Dedifferentiated amniotic fluid mesenchymal stem cell (primary cell): ENCODE measurements at regions not wholly inside any gene's neighbourhood (a gene's known extent, or its start where the extent isn't known, plus 50 kb on each side); places are given as distances from the start of the nearest gene placed in this dataset.

Source experiments
- DNase-seq: peaks from one replicate; pipeline ENCODE4 v3.0.0-alpha.2; 2016; ENCODE audit errors: extremely low spot score

DNA sequence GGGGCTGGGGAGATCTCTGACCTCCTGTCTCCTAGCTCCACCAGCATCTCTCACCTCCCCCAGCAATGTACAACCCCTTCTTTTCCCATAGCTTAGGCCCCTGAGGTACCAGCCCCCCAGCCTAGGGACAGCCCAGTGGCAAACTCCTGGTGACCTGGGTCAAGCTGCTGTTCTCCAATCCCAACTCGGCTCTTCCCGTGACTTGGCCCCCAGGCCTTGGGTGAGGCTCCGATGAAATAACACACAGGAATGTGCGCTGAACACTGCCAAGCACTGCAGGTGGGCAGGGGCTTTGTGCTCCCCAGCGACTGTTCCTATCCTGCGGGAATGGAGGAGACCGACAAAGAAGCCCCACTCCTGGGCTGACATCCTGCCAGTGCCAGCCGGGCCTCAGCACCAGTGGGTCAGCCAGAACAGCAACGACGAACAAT, 63.7 kb upstream of the AMZ2 start:
- no peak for DNase-seq

DNA sequence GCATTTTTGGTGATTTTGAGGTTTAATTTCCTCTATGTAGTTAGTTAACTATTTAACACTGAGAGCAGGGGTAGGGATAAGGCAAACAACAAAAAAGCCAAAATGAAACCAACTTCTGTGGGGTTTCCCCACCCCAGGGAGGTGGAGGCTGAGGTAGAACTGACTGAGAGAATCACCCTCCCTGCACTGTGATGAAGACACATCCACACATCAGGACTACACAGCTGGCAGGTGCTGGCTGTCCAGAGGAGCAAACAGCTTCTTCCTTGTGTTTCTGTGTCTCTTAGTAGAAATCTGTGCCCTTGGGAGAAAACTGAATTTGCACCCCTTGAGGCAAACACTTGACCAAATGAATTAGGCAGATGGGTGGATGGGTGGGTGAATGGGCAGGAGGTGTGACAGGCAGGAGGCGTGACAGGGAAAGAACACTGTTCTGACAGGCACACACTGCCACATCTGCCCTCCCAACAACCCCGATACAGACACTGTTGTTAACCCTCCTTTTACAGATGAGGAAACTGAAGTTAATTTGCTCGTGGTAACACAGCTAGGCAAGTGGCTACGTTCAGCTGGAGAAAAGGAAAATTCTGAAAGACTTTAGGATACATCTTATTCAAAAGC, 62.9 kb upstream of the AMZ2 start:
- no peak for DNase-seq

DNA sequence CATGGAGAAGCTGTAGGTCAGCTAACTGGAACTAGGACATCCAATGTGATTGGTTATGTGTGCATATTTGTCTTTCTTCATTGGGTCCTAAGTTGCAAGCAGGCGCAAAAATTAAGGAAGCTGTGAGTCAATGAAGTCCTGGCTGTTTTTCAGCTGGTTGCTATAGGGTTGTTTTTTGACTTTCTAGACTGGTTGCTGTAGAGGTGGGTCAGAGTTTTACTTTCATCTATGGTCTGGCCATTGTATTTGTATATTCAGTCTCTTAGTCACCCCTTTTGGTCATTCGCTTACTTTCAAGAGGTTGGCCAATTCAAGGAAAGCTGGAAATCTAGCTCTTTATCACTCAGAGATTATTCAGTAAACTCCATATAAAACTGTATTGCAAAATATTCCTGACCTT, 62.0 kb upstream of the AMZ2 start:
- no peak for DNase-seq

DNA sequence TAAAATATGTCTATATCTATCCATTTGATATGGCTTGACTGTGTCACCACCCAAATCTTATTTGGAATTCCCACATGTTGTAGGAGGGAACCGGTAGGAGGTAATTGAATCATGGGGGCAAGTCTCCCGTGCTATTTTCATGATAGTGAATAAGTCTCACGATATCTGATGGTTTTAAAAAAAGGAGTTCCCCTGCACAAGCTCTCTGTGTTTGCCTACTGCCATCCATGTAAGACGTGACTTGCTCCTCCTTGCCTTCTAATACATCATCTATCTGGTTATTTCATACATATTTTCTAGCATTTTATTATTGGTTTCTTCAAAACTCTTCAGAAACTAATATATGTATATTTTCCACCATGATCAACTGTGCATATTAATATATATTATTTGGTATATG, 57.3 kb upstream of the AMZ2 start:
- no peak for DNase-seq

DNA sequence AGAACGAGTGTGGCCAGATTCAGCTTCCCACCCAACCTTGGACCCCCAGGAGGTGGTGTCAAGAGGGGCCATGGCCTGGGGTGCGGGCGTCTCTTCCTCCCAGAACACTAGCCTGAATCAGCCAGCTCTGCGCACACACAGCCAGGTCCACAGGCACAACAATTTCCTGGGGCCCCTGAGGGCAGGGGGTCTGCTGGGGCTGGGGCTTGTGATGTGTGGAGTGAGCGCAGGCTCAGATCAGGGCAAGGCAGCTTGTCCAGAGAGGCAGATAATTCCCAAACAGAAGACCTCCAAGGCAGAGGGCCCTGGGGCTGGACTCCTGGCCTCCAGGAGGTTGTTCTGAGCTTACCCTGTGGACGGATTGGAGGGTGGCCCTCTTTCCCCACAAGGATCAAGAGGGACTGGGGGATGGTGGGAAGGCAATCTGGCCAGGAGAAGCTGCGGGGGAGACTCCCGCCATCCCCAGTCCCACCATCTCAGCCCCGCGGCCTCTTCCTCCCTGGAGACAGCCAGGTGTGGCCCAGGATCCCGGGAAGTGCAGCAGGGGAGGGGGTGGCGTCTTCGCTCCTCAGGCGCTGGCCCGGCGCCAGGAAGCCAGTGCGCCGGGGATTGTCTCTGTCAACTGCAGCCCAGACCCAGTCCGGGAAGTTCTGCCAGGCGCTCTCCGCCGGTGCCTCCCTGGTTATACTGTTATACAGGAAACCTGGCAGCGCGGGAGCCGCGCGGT, 52.0 kb upstream of the AMZ2 start:
- DNase-seq, result no peak

DNA sequence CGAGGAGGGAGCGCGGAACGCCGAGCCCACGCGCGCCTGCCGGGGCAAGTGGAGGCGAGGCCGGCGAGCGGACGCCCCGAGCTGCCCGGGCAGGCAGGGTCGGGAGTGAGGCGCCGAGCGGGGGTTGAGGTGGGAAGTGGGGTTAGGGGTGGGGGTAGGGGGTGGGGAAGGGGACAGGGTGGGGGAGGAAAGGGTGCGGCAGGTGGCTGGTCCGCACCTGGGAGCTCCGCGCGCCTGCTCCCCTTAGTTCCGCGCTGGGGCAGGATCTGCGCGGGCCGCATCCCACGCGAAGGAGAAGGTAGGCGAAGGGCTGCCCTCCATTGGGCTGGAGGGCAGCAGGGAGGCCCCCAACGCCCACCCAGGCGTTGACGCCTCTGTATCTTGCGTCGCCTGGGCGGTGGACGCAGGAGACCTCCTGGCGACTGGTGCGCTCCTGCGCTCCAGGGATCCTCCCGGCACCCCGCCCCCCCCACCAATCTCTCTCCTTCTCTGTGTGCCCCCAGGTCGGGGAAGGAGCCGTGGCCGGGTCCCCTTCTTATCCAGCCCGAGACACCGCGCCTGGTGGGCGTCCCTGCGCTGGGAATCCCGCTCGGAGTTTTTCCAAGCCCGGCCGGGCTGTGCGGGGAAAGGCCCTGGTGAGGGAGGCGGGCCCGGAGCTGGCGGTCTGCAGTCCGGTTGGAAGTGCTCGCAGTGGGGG, 51.3 kb upstream of the AMZ2 start:
- DNase-seq, result no peak

DNA sequence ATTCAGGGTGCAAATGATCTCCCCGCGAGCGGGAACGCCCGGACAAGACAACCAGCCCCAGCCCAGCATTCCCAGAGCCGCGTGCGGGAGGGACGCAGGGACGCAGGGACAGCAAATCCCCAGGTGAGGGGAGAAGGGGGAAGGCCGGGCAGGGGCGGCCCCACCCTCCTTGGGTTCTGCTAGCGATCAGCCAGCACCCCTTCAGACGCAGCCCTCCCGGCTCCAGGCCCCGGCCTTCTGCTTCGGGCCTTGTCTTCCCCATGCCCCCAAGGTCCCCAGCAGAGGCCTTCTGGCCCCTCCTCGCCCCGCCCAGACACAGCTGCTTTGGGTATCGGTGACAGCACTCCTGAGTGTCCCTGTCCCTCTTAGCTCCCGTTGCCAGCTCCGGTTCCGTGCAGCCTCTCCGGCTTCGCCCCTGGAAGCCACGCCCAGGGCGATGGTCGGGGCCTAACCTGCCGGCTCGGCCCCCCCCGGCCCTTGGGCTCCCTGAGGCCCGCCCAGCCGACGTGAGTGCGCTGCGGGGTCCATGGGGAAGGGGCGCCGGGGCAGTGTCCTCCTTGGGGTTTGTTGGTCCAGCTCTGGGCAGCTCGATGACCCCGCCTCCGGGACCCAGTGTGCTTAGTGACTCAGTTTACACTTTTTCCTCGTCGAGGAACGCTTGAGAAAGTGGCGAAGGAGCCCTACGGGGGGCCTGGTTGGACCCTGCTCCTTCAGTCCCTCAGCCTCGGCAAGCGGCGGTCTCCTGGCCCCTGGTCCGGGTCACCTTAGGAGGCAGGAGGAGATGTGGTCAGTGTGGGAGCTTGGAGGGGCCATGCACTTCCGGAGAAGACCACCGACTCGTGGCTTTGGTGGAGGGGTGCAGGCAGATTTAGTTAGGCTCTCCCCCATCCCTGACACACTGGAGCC, 50.5 kb upstream of the AMZ2 start:
- no peak for DNase-seq

DNA sequence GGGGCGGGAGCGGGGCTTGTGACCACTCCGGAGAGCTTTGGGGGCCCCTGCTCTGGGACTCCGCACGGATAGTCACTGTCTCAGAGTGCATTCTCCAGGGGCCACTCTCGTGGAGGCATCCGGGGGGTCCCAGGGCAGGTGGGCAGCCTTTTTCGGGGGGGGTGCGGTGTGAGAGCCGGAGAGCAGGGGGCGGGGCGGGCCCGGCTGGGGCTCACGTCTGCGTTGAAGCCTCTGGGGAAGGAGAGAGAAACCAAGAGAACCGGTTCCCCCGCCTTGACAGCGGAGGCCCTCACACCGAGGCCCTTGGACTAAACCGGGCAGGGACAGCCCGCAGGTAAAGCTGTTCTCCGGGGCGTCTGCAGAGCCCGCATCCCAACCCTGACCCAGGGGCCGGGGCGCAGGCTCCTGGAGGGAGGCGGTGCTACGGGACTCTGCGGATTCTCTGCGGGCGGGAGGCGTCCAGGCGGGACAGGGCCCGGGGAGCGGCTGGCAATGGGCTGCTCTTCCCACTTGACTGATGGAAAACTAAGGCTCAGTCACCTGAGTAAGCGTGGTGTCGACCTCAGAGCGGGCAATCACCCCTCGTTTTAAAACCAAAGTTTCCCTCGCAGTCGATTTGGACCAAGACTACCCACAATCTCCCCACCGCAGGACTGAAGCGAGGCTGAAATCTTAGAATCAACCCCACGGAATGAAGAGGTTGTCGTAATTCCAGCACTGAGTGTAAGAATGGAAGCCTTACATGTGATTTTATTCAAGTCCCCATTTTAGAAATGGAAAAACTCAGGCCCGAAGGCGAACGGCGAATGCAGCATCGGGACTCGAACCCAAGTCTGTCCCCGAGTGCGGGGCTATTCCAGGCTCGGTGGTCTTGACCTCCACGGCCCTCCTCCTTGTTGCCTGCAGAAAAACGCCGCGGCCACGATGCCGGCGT, 49.6 kb upstream of the AMZ2 start:
- no peak for DNase-seq
